SK-N-MC (cell line): ENCODE measurements at regions not wholly inside any gene's neighbourhood (a gene's known extent, or its start where the extent isn't known, plus 50 kb on each side); places are given as distances from the start of the nearest gene placed in this dataset.

Source experiments
- EZH2 ChIP-seq: fragments of 200-600 bp; sonication (generic); IDR thresholded peaks from one replicate; pipeline ENCODE4 v1.6.1; 2017; ENCODE audit warnings: antibody characterized with exemption
- FOXP2 ChIP-seq: optimal IDR thresholded peaks from 2 replicates; pipeline ENCODE3; 2011; ENCODE audit warnings: mild to moderate bottlenecking, moderate library complexity; ENCODE audit not compliant: insufficient read depth; ENCODE audit errors: extremely low read length, control extremely low read depth
- POLR2AphosphoS5 ChIP-seq: IDR thresholded peaks from 2 replicates; pipeline ENCODE4 v1.6.1; 2012; ENCODE audit warnings: mild to moderate bottlenecking, low read depth, low read length, borderline replicate concordance

DNA sequence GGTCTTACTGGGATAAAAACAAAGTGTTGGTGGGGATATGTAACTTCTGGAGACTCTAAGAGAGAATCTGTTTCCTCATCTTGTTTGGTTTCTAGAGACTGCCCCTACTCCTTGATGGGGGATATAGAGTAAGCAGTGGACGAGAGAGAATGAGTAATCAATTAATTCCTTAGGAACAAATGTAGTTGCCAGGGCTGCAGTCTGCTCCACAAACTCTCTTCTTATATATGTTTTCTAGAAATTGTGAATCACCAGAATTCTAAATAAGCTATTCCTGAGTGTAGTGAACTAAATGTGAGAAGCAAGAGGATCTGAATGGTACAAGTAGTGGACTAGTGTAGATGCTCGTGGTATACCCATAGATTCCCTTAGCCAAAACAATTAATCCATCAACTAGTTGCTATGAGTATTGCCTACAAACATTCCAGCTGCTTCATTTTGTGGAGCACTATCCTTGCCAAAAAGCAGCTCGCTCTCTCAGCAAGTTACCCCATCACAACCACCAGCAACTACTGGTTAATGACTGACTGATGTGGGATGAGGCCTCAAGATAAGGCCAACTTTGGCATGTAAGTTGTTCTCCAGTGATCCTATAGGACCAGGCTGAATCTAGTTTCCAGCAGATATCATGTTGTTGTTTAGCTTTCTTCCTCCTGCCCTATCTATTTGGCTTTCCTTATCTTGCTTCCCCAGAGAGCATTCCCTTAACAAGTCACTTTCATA, 273.0 kb downstream of the SLC7A11 start:
- TF ChIP-seq EZH2 (no peak), POLR2AphosphoS5 (no peak), FOXP2 (no peak)
